Middle frontal gyrus (tissue), 1 donor: ENCODE measurements at regions not wholly inside any gene's neighbourhood (a gene's known extent, or its start where the extent isn't known, plus 50 kb on each side); places are given as distances from the start of the nearest gene placed in this dataset.
"Not testable (repeated sequence)": the region's sequence is repeated elsewhere in the genome, so short reads cannot be mapped to it uniquely, and the experiment has no call there.

Source experiments
- DNase-seq: peaks from one replicate; pipeline ENCODE4 v3.0.0-alpha.2; 2015; ENCODE audit warnings: low spot score; ENCODE audit errors: extremely low spot score

DNA sequence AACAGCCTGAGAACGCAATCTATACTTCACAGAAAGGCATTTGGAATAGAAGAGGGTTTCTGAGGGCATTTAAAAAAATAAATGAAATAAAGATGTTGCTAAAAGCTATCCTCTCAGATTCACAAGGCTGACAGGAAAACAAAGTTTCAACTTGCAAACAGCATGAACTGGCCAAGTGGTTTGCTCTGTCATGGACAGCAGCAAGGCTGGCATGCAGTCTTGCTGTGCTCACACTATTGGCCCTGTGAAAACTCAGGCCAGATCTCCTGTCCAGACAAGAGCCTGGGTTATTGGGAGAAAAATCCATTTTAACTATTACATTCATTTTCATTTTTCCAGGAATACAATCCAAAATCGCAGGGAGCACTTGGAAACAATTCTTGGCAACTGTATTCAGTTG lies 506.2 kb upstream of the SLC35B3 start:
- no peak for DNase-seq

DNA sequence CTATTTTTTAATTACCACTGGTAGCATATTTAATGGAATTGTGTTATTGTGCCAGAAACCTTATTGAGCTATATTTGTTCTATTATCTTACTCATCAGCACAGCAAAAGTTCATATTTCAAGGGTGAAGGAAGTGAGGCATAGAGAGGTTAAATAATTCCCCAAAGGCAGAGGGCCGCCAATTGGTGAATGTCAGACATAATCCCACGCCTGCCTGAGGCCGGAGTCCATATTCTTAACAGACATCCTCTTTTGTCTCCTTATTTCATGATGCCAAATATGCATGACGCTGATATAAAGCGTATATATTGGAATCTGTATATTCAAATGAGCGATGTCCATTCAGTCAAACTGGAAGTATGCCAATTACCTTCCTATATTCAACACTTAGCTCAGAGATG lies 505.0 kb upstream of the SLC35B3 start:
- no peak for DNase-seq

DNA sequence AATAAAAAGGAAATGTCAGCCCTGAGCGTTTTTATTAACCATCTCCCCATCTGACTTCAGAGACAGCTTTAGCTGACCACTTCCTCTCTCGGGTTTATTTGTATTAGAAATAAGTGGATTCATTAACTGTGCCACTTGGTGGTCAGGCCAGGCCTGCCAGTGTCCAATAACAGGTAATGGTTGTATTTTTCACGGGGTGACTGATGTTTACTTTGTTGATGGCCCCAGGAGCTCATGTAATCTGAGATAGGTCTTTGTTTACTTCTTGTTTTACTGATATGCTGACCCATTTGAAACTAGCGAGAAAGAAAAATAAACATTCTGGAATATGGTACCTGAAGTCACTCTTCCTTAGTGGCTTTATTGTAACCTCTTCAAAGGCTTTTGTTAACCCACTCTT lies 504.3 kb upstream of the SLC35B3 start:
- DNase-seq, result no peak

DNA sequence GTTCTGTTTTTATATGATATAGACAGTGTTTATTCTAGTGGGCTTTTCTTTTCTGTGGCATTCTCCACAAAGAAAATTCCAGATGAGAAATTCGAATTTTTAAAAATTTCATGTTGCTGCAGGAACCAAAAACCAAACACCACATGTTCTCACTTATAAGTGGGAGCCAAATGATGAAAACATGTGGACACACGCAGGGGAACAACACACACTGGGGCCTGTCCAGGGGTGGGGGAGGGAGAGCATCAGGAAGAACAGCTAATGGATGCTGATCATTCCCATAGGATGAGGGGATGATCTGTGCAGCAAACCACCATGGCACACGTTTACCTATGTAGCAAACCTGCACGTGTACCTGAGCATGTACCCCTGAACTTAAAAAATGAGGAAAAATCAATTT lies 499.0 kb upstream of the SLC35B3 start:
- no peak for DNase-seq

DNA sequence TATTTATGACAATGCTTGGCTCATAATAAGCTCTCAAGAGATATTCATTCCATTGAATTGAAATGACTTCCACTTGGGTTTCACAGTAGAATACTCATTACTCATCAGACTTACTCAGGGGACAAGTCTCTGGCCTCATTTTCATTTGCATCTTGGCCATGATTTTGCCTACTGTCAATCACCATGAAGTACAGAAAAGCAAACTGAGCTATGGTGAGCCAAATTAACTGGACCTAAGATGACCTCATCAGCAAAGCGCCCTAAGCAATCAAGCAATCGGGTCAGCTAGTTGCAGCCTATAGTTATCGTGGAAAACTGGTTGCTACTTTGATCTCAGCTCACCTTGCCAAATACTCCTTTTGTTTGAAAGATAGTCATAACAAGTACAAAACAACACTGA lies 494.7 kb upstream of the SLC35B3 start:
- DNase-seq, result no peak

DNA sequence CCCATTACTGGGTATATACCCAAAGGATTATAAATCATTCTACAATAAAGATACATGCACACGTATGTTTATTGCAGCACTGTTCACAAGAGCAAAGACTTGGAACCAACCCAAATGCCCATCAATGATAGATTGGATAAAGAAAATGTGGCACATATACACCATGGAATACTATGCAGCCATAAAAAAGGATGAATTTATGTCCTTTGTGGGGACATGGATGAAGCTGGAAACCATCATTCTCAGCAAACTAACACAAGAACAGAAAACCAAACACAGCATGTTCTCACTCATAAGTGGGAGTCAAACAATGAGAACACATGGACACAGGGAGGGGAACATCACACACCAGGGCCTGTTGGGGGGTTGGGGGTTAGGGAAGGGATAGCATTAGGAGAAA lies 484.9 kb upstream of the SLC35B3 start:
- not testable (repeated sequence) for DNase-seq

DNA sequence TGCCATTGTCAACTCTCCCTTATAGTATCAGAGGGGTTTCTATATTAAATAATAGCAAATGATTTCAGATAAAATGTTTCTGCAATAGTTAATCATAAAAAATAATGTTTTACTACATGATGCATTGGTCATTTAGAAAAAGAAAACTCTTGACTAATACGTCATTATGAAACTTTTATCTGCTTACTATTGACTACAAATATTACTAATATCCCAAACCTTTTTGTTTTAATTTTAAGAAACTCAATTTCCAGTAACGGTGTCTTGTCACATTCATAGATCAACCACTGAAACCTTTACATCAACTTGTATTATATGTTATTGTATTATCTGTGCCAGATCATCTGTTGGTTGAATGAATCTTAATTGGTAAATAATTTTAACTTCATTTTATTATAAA lies 482.9 kb upstream of the SLC35B3 start:
- no peak for DNase-seq

DNA sequence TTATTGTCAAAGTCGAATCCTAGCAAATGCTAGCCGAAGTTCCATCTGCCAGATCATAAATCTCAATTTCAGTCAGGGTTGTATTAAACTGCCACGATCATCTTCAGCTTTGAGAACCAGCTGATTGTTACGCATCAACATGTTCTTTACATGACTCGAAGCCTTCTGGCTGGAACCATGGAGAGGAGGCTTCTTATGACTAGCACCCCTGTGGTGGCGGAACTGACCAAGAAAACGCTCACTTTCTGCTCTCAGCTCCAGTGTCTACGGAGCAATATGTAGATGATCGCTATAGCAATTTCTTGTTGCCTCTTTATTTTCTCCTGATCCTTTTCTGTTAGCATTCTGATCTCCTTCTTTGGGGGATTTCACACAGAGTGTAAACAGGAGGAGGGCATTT lies 479.4 kb upstream of the SLC35B3 start:
- no peak for DNase-seq

DNA sequence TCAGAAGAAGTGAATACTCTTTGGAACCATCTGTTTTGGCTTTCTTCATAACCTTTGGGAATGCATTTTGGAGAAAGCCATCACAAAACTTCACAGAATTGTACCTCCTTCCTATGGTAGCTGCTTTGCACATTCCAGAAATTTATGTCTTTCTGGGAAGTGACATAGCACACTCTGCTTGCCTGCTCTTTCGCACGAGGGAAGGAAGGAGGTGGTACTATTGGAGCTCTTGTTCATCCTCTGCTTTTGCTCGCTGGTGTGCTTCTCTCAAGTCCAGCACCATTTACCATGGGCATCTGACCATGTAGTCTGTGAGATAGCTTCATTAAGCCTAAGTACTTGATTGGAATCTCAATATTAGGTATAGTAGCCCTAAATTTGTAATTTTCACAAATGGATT lies 473.3 kb upstream of the SLC35B3 start:
- DNase-seq, result no peak

DNA sequence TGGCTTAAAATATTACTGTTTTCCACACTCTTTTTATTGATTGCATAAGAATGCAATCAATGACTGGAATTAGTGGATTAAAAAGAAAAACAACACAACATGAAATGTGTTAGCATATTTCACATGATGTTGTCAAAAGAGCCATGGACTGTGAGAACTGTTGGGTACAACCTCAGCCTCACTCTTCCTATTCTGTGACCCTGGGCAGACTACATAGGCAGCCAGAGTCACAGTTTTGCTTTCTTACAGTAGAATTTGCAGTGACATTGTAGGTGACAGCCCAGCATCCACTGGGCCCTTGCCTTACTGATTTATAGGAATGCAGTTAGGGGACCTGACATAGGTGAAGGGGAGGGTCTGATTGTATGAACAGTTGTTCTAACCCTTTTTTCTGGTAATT lies 471.4 kb upstream of the SLC35B3 start:
- no peak for DNase-seq

DNA sequence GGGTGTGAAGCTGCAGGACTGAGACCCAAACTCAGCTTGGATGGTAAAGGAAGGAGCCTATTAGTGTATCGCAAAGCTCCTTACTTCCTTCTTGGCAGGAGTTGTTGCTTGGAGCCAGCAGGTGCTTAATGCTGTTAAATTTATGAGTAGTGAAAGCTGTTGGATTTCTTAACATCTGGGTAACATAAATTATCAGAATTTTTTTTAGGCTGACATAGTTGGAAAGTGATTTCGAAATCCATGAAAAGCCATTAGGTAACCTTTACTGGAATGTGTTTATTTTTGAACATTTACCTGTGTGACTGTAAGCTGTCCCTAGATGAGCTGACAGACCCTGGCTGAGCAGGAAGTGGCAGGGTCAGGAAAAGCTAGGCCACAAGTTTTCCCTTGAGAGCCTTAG lies 470.4 kb upstream of the SLC35B3 start:
- DNase-seq, result no peak

DNA sequence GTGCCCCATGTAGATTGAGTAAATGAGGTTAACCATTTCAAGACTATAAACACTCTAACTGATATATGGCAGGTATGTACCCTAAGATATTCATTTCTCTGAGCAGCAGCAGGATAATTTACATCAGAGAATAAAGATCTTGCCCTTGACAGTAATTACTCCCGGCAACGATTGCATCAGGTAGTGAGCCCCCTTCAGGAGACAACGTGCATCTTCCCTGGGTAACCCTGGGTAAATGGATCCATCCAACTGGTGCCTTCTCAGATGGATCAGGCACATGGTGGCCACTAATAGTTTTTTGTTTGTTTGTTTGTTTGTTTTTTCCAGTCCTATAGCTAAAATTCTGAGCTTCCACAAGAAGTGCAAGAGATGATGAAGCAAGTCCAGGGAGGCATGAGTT lies 469.4 kb upstream of the SLC35B3 start:
- DNase-seq, result no peak

DNA sequence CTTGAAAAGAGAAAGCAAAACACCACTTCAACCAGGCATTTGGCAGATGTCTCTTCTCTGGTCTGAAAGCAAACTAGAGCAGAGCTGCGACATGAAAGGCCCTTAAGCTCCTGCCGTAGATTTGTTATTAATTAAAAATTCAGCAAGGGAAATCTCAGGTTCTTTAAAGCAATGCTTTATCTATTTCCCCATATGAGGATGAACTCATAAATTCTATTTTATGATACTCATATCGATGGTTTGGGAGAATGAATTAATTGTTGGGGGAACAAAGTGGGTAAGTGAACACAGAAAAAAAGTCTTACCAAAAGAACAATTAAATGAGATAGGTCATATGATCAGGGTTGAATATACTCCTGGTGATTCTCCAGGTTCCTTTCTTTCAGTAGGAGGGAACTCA lies 464.7 kb upstream of the SLC35B3 start:
- DNase-seq, result no peak

DNA sequence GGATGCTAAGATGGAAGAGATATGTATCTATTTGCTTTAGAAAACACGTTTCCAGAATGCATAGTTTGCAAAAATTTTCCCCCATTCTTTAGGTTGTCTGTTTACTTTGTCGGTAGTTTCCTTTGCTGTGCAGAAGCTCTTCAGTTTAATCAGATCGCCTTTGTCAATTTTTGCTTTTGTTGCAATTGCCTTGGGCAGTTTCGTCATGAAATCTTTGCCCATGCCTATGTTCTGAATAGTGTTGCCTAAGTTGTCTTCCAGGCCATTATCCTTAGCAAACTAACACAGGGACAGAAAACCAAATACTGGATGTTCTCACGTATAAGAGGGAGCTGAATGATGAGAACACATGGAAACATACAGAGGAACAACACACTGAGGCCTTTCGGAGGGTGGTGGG lies 454.2 kb upstream of the SLC35B3 start:
- no peak for DNase-seq

DNA sequence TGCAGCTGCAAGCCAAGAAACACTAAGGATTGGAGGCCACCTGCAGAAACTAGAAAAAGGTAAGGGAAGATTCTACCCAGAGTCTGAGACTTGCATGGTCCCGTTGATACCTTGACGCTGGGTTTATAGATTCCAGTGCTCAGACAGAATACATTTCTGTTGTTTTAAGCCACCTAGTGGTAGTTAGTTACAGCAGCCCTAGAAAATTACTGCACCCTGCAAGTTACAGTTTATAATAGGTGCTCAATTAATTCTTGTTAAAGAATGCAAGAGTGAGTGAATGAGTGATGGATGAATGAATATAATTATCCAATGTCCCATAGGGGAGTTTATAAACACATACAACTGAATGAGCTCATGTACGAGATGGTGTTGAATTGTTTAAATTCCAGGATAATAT lies 453.1 kb upstream of the SLC35B3 start:
- no peak for DNase-seq

DNA sequence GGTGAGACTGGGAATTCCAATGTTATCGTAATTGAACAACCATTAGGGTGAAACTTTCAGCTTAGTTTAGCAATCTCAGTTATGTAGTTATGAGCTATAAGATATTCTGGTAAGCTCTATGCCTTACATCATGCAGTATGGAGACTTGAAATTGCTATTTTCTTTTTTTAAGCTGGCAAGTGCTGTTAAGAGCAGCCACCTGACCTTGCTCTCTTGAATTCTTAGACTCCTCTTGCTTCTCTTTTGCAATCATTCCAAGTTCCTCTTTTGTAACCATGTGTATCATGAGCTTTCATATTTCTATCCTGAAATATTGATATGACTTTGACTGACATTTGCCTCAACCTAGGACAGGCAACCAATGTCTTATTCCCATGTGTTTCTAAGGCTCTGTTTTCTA lies 446.3 kb upstream of the SLC35B3 start:
- DNase-seq, result no peak

DNA sequence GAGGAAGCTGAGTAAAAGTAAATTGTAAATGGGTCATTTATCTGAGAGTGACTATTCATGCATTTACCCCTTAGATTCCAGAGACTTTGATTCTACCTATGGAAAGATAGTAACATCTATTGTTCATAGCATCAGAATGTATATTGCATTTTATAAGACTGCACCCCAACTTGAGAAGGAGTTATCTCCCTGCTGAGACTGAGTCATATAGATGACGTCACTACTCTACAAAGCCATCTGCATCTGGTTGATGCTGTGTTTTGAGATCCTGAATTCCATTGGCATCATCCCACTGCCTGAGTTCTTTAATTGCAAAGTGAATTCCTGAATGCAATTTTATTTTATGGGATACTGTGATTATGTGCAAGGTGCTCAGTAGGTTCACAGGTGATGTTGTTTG lies 444.0 kb upstream of the SLC35B3 start:
- no peak for DNase-seq

DNA sequence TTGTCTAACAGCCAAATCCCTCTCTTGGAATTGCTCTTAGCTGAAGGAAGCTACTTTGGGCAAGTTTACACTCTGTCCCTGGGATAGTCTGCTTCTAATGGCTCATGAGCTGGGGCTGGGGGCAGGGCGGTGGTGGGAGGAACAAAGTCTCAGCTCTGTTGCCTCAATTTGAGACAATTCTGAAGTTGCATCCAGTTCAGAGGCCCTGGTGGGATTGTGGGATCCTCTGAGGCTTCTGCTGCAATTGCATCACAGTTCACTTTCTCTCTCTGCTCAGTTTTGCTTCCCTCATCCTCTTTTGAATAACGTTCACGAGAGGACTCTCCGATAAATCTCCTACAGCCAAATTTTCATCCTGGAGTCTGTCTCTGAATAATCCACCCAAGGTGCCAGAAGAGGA lies 440.6 kb upstream of the SLC35B3 start:
- DNase-seq, result no peak

DNA sequence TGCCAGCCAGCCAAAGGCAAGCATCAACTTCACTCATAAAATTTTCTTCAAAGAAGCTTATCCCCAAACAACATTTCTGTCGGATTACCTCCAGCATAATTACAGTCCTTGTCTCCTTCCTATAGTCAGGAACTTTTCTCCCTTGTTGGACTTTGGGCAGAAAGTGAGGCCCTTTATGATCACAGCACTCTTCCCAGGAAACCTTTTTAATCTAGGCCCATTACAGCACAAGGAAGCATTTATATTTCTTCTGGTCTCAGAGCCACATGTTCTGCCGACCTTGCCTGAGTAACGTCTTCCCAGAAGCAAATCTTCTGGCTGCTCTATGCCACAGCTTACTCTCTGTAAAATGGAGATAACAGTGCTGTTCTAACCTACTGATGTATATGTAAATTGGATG lies 437.2 kb upstream of the SLC35B3 start:
- no peak for DNase-seq

DNA sequence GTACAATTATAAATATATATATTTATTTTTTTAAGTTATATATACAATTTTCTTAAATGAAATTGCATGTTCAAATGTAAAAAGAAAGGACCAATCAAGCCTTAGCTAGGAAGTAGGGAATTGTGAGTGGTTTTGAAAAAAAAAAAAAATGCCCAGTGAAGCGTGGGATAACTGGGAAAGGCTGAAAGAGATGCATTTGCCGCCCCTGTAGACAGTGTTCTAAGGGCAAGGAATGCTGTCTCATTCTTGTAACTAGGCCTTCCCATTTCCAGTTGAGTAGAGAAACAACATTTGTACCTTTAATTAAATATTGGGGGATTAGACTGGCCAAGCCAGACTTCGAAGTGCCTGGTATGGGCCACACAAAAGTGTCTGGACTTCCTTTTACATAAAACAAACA lies 430.1 kb upstream of the SLC35B3 start:
- no peak for DNase-seq

DNA sequence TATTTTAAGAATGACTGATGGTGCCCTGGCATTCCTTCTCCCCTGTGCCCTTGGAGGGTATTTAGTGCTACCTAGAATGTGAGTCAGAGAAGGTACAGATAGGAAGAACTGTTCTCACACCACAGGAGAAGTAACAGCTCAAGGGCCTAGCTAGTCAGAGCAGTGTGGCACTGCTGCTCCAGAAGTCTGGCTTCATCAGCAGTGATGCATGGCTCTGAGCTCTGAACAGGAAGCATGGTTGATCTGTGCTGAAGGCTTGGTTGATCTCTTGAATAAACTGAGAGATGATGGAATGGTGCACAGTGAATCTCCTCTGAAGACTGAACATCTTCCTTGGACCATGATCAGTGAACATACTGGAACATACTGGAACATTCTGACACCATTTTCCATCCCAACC lies 425.3 kb upstream of the SLC35B3 start:
- DNase-seq, result no peak

DNA sequence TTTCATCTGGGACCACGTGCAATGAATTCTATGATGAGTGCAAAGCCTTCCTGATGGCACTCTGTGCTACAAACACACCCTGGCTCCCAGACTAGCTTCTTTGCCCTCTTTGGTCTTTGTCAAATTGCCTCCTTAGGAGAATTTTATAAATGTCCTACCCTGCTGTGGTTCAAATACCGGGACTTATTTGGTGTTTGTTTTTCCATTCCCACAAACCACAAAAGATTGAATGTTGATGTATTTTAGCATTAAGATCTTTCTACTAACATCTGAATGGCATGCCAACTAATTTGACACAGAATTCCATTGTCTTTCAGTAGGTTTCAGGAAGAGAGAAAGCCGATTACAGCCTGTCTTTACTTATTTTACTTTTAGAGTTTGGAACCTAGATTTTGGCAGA lies 424.2 kb upstream of the SLC35B3 start:
- no peak for DNase-seq

DNA sequence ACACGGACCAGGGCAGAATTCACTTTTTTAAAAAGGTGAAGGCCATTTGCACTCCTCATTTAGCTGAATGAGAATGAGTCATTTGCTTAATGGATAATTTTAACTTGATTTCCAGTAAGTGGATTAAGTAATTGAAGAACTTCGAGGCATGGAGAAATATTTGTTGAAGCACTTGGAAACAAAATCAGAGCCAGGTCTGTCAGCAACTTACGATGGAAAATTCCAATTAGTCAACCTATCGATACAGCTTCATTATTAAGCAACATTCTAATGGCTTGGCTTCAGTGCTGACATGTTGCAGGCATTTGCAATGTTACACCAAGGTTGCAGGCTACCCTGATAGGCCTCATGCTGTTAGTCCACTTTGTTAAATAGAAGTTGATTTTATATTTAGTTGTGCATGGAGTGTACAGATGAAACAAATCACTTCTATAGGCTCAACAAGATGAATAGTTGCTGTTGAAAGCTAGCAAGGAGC lies 423.5 kb upstream of the SLC35B3 start:
- no peak for DNase-seq

DNA sequence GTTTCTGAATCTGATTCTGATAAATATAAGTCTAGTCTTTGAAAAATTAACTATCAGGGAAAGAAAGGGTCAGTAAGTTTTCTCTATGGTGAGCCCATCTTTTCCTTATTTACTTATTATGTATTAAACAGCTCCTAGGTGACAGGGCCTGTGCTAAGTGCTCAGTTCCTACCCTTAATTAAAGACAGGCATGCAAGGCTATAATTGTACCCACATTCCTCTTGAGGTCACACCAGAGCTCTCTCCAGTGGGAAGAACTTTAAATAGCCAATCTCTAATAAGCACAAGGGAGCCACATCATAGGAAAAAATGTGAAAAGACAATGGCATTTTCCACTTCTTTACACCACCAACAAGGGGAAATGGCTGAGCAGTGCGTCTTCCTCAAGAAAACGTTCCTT lies 421.8 kb upstream of the SLC35B3 start:
- DNase-seq, result no peak

DNA sequence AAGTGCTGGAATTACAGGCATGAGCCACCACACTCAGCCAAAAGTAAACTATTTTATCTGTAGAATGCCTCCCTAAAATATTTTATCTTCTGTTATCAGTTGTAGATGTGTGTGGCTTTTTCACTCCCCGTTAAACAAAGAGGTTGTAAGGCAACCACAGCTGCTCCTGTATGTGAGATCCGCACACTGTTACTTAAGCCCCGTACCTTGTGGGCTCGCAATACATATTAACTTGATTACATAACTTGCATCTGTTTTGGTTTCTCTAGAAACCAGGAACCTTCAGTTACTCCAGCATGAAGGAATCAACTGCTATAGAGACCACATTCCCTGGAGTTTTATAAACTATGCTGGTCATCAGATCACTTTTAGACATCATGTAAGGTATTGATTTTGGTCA lies 420.1 kb upstream of the SLC35B3 start:
- DNase-seq, result no peak
